ENCODE measurements at regions not wholly inside any gene's neighbourhood (a gene's known extent, or its start where the extent isn't known, plus 50 kb on each side); places are given as distances from the start of the nearest gene placed in this dataset.

GRCh38 chr13:84571264-84571663, 689.0 kb upstream of the SLITRK1 start:
- no peaks in the 10 kb centered on the region for H3K4me1 ChIP-seq (ENCODE audit: low read length)
- no peak overlapping the region for H3K4me2 ChIP-seq (ENCODE audit: low read depth, low read length, poor library complexity, severe bottlenecking)
- no peak overlapping the region for H3K4me3 ChIP-seq (ENCODE audit: low read length)
- H3K27ac ChIP-seq (ENCODE audit: low read length) = no peak overlapping the region
- no peak overlapping the region for H3K9ac ChIP-seq (ENCODE audit: low read length)
- H3K9me3 ChIP-seq (ENCODE audit: low read length) = no peaks in the 10 kb centered on the region
- no peaks in the 10 kb centered on the region for H3K79me2 ChIP-seq (ENCODE audit: low read length)
- no peaks in the 10 kb centered on the region for H3K27me3 ChIP-seq (ENCODE audit: low read length)
- H2AFZ ChIP-seq (ENCODE audit: low read length) = no peak overlapping the region
- H4K20me1 ChIP-seq (ENCODE audit: insufficient read depth, low read depth, low read length) = no peaks in the 10 kb centered on the region
- H3K9me2 ChIP-seq (replicated peaks; ENCODE audit: insufficient read depth, low read length) = no peaks in the 10 kb centered on the region
- no peak for DNase-seq
- H3K36me3 ChIP-seq (ENCODE audit: insufficient read depth, low read length) = no peaks in the 10 kb centered on the region

DNA sequence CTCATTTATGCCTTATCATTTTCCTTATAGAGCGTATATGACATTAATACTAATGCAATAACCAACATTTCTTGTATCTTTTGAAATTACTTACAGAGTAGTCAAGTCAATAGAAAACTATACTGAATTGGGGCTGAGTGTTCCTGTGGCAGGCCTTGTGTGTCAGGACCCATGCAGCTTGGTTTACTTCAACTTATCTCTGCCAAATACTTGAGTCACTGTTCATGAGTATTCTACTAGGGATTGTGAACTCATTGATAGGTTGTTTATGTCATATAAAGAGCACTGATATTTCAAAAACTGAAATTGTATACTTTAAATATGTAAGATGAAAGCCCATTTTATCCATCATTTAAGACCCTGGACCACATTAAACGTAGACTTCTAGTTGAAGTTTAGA, 688.6 kb upstream of the SLITRK1 start:
- DNase-seq = no peak
- H3K27me3 ChIP-seq (ENCODE audit: low read length) = no peaks in the 10 kb centered on the region
- no peak overlapping the region for H3K4me3 ChIP-seq (ENCODE audit: low read length)

DNA sequence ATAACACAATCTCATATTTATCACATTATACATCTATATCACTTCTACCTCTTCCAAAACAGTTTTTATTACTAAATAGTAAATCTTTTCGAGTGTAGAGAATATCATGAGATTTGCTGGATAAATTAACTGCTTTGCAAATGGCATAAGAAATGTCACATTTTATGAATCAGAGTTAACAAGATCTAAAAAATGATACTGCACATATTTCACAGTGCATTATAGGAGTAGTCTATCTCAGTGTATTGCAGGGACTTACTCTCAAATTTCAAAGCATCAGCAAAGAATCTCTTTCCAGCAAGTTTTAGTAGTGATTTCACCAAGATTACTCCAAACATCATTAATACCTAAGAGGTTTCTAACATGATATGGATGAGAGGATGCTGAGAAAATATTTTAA, 687.1 kb upstream of the SLITRK1 start:
- DNase-seq = no peak
- H2AFZ ChIP-seq (ENCODE audit: low read length) = no peak overlapping the region
- H3K79me2 ChIP-seq (ENCODE audit: low read length) = no peaks in the 10 kb centered on the region
- no peak overlapping the region for H3K27ac ChIP-seq (ENCODE audit: low read length)
- H3K9me3 ChIP-seq (ENCODE audit: low read length) = no peaks in the 10 kb centered on the region
- H3K4me3 ChIP-seq (ENCODE audit: low read length) = no peak overlapping the region
- no peaks in the 10 kb centered on the region for H3K4me1 ChIP-seq (ENCODE audit: low read length)
- H3K36me3 ChIP-seq (ENCODE audit: insufficient read depth, low read length) = no peaks in the 10 kb centered on the region
- no peak overlapping the region for H3K4me2 ChIP-seq (ENCODE audit: low read depth, low read length, poor library complexity, severe bottlenecking)
- H3K9ac ChIP-seq (ENCODE audit: low read length) = no peak overlapping the region
- no peaks in the 10 kb centered on the region for H4K20me1 ChIP-seq (ENCODE audit: insufficient read depth, low read depth, low read length)
- H3K9me2 ChIP-seq (replicated peaks; ENCODE audit: insufficient read depth, low read length) = no peaks in the 10 kb centered on the region
- H3K27me3 ChIP-seq (ENCODE audit: low read length) = no peaks in the 10 kb centered on the region

More for the DNA sequence above, 688.6 kb upstream of the SLITRK1 start:
- H3K9ac ChIP-seq (ENCODE audit: low read length) = no peak overlapping the region
- H3K36me3 ChIP-seq (ENCODE audit: insufficient read depth, low read length) = no peaks in the 10 kb centered on the region
- H4K20me1 ChIP-seq (ENCODE audit: insufficient read depth, low read depth, low read length) = no peaks in the 10 kb centered on the region
- H3K4me1 ChIP-seq (ENCODE audit: low read length) = no peaks in the 10 kb centered on the region
- no peak overlapping the region for H2AFZ ChIP-seq (ENCODE audit: low read length)
- H3K79me2 ChIP-seq (ENCODE audit: low read length) = no peaks in the 10 kb centered on the region
- no peak overlapping the region for H3K4me2 ChIP-seq (ENCODE audit: low read depth, low read length, poor library complexity, severe bottlenecking)
- no peaks in the 10 kb centered on the region for H3K9me2 ChIP-seq (replicated peaks; ENCODE audit: insufficient read depth, low read length)
- H3K9me3 ChIP-seq (ENCODE audit: low read length) = no peaks in the 10 kb centered on the region
- H3K27ac ChIP-seq (ENCODE audit: low read length) = no peak overlapping the region

- Histone ChIP-seq H3K27me3 (ENCODE audit: low read length) (no peaks in the 10 kb centered on the region), H3K27ac (ENCODE audit: low read length) (no peak overlapping the region), H3K79me2 (ENCODE audit: low read length) (no peaks in the 10 kb centered on the region), H3K4me2 (ENCODE audit: low read depth, low read length, poor library complexity, severe bottlenecking) (no peak overlapping the region), H3K9me2 (replicated peaks; ENCODE audit: insufficient read depth, low read length) (no peaks in the 10 kb centered on the region), H2AFZ (ENCODE audit: low read length) (no peak overlapping the region), H3K36me3 (ENCODE audit: insufficient read depth, low read length) (no peaks in the 10 kb centered on the region), H3K4me3 (ENCODE audit: low read length) (no peak overlapping the region), H4K20me1 (ENCODE audit: insufficient read depth, low read depth, low read length) (no peaks in the 10 kb centered on the region), H3K9me3 (ENCODE audit: low read length) (no peaks in the 10 kb centered on the region), H3K4me1 (ENCODE audit: low read length) (no peaks in the 10 kb centered on the region), H3K9ac (ENCODE audit: low read length) (no peak overlapping the region)
- DNase-seq = no peak
These were observed 685.6 kb upstream of the SLITRK1 start for GRCh38 chr13:84567848-84568247.

GRCh38 chr13:84566780-84567179, 684.5 kb upstream of the SLITRK1 start:
- H3K9me2 ChIP-seq (replicated peaks; ENCODE audit: insufficient read depth, low read length) = no peaks in the 10 kb centered on the region
- no peak overlapping the region for H2AFZ ChIP-seq (ENCODE audit: low read length)
- H3K4me3 ChIP-seq (ENCODE audit: low read length) = no peak overlapping the region
- H3K36me3 ChIP-seq (ENCODE audit: insufficient read depth, low read length) = no peaks in the 10 kb centered on the region
- H3K4me2 ChIP-seq (ENCODE audit: low read depth, low read length, poor library complexity, severe bottlenecking) = no peak overlapping the region
- no peaks in the 10 kb centered on the region for H3K9me3 ChIP-seq (ENCODE audit: low read length)
- no peak overlapping the region for H3K27ac ChIP-seq (ENCODE audit: low read length)
- no peaks in the 10 kb centered on the region for H3K27me3 ChIP-seq (ENCODE audit: low read length)
- H3K9ac ChIP-seq (ENCODE audit: low read length) = no peak overlapping the region
- H4K20me1 ChIP-seq (ENCODE audit: insufficient read depth, low read depth, low read length) = no peaks in the 10 kb centered on the region
- H3K4me1 ChIP-seq (ENCODE audit: low read length) = no peaks in the 10 kb centered on the region
- H3K79me2 ChIP-seq (ENCODE audit: low read length) = no peaks in the 10 kb centered on the region
- no peak for DNase-seq

DNA sequence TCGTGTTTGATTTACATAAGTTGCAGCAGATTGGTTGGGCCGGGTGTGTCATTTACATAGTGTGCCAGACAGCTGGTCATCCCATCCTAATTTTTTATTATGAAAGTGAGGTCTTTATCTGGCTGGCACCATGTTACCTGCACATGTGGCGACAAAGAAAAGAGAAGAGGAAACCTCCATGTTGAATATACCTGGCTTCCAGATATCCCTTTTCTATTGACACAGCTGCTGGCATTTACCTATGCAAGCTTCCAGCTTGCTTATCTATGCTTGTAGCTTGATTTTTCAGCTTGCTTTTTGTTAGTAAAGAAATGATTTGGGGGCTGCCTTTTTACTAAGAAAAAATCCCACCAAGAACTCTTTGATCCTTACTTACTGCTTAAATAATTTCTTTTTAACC, 681.3 kb upstream of the SLITRK1 start:
- H3K27ac ChIP-seq (ENCODE audit: low read length) = no peak overlapping the region
- no peak overlapping the region for H3K4me2 ChIP-seq (ENCODE audit: low read depth, low read length, poor library complexity, severe bottlenecking)
- no peak overlapping the region for H3K9ac ChIP-seq (ENCODE audit: low read length)
- H3K4me1 ChIP-seq (ENCODE audit: low read length) = no peaks in the 10 kb centered on the region
- H3K9me2 ChIP-seq (replicated peaks; ENCODE audit: insufficient read depth, low read length) = no peaks in the 10 kb centered on the region
- H3K27me3 ChIP-seq (ENCODE audit: low read length) = no peaks in the 10 kb centered on the region
- H3K4me3 ChIP-seq (ENCODE audit: low read length) = no peak overlapping the region
- no peaks in the 10 kb centered on the region for H3K9me3 ChIP-seq (ENCODE audit: low read length)
- no peaks in the 10 kb centered on the region for H3K36me3 ChIP-seq (ENCODE audit: insufficient read depth, low read length)
- no peak for DNase-seq
- no peaks in the 10 kb centered on the region for H4K20me1 ChIP-seq (ENCODE audit: insufficient read depth, low read depth, low read length)
- no peak overlapping the region for H2AFZ ChIP-seq (ENCODE audit: low read length)
- H3K79me2 ChIP-seq (ENCODE audit: low read length) = no peaks in the 10 kb centered on the region

GRCh38 chr13:84553227-84553626, 671.0 kb upstream of the SLITRK1 start:
- Histone ChIP-seq H3K27me3 (ENCODE audit: low read length) (no peaks in the 10 kb centered on the region), H3K9me2 (replicated peaks; ENCODE audit: insufficient read depth, low read length) (peaks cover 4% of the 10 kb centered on the region), H3K79me2 (ENCODE audit: low read length) (no peaks in the 10 kb centered on the region), H3K36me3 (ENCODE audit: insufficient read depth, low read length) (no peaks in the 10 kb centered on the region), H3K9me3 (ENCODE audit: low read length) (no peaks in the 10 kb centered on the region), H3K4me2 (ENCODE audit: low read depth, low read length, poor library complexity, severe bottlenecking) (no peak overlapping the region), H2AFZ (ENCODE audit: low read length) (no peak overlapping the region), H3K4me3 (ENCODE audit: low read length) (no peak overlapping the region), H3K27ac (ENCODE audit: low read length) (no peak overlapping the region), H3K9ac (ENCODE audit: low read length) (no peak overlapping the region), H3K4me1 (ENCODE audit: low read length) (no peaks in the 10 kb centered on the region), H4K20me1 (ENCODE audit: insufficient read depth, low read depth, low read length) (no peaks in the 10 kb centered on the region)
- DNase-seq = no peak

DNA sequence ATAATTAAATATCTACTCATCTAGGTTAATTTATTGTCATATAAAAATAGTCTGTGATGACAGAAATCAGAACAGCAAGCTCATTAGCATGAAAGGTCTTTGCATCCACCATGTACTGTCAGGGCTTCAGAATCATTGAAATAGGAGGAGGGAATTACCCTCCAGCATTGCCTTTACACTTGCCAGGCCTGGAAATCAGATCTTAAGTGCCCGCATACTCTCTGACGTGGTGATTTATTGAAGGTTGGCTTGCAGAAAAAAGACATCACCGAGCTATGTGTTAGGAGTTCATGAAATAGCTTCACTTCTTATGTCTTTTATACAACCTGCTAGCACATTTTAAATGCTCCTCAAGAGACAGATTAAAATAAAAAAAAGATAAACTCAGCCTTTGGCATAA, 661.7 kb upstream of the SLITRK1 start:
- Histone ChIP-seq H3K4me3 (ENCODE audit: low read length) (no peak overlapping the region), H2AFZ (ENCODE audit: low read length) (no peak overlapping the region), H3K4me2 (ENCODE audit: low read depth, low read length, poor library complexity, severe bottlenecking) (no peak overlapping the region), H3K9me3 (ENCODE audit: low read length) (no peaks in the 10 kb centered on the region), H3K9me2 (replicated peaks; ENCODE audit: insufficient read depth, low read length) (peaks cover 4% of the 10 kb centered on the region), H3K9ac (ENCODE audit: low read length) (no peak overlapping the region), H3K79me2 (ENCODE audit: low read length) (no peaks in the 10 kb centered on the region), H3K27ac (ENCODE audit: low read length) (no peak overlapping the region), H3K4me1 (ENCODE audit: low read length) (no peaks in the 10 kb centered on the region), H3K36me3 (ENCODE audit: insufficient read depth, low read length) (no peaks in the 10 kb centered on the region), H3K27me3 (ENCODE audit: low read length) (no peaks in the 10 kb centered on the region), H4K20me1 (ENCODE audit: insufficient read depth, low read depth, low read length) (no peaks in the 10 kb centered on the region)
- no peak for DNase-seq

DNA sequence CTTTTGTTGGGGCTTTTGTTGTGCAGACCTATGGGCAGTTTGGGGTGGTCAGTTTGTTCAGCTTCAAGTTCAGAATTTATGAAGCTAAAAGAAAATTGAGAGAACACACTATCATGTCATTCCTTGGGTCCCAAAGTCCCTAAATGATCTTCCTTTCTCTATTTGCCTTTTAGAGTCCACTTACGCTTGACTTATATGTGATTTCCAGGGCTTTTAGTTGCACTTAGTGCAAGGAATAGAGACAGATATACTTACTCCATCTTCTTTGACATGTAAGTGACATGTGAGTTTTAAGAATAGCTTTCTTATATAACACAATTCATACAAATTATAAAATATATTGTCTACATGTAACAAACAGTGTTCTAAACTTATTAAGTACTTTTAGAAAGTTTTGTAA, 660.1 kb upstream of the SLITRK1 start:
- no peak overlapping the region for H3K4me2 ChIP-seq (ENCODE audit: low read depth, low read length, poor library complexity, severe bottlenecking)

More for the DNA sequence above, 660.1 kb upstream of the SLITRK1 start:
- H3K9me2 ChIP-seq (replicated peaks; ENCODE audit: insufficient read depth, low read length) = no peaks in the 10 kb centered on the region
- DNase-seq = no peak
- H3K9ac ChIP-seq (ENCODE audit: low read length) = no peak overlapping the region
- H2AFZ ChIP-seq (ENCODE audit: low read length) = no peak overlapping the region
- H3K4me1 ChIP-seq (ENCODE audit: low read length) = no peaks in the 10 kb centered on the region
- no peak overlapping the region for H3K27ac ChIP-seq (ENCODE audit: low read length)
- H3K79me2 ChIP-seq (ENCODE audit: low read length) = no peaks in the 10 kb centered on the region
- no peaks in the 10 kb centered on the region for H3K36me3 ChIP-seq (ENCODE audit: insufficient read depth, low read length)
- no peaks in the 10 kb centered on the region for H3K27me3 ChIP-seq (ENCODE audit: low read length)
- H3K4me3 ChIP-seq (ENCODE audit: low read length) = no peak overlapping the region
- H3K9me3 ChIP-seq (ENCODE audit: low read length) = no peaks in the 10 kb centered on the region
- no peaks in the 10 kb centered on the region for H4K20me1 ChIP-seq (ENCODE audit: insufficient read depth, low read depth, low read length)
